Kidney capillary endothelial cell (primary cell): ENCODE measurements at regions not wholly inside any gene's neighbourhood (a gene's known extent, or its start where the extent isn't known, plus 50 kb on each side); places are given as distances from the start of the nearest gene placed in this dataset.
"Not testable (repeated sequence)": the region's sequence is repeated elsewhere in the genome, so short reads cannot be mapped to it uniquely, and the experiment has no call there.

Source experiments
- DNase-seq: peaks from one replicate; pipeline ENCODE4 v3.0.0-alpha.2; 2018; ENCODE audit warnings: low spot score

GRCh38 chr4:1561286-1561990 is 122.7 kb downstream of the FAM53A start:
- no peak for DNase-seq

- DNase-seq, result no peak
These were observed 124.0 kb downstream of the FAM53A start for GRCh38 chr4:1559896-1560650.

- DNase-seq, result no peak
These were observed 125.9 kb downstream of the FAM53A start for GRCh38 chr4:1558205-1558604.

GRCh38 chr4:1557221-1557597 is 126.9 kb downstream of the FAM53A start:
- DNase-seq, result no peak

GRCh38 chr4:1556541-1557220 is 127.4 kb downstream of the FAM53A start:
- DNase-seq, result no peak

GRCh38 chr4:1554876-1555265 is 129.2 kb downstream of the FAM53A start:
- no peak for DNase-seq

GRCh38 chr4:1554246-1554875 is 129.8 kb downstream of the FAM53A start:
- DNase-seq, result no peak

- DNase-seq, result no peak
These were observed 130.7 kb downstream of the FAM53A start for GRCh38 chr4:1553365-1553764.

GRCh38 chr4:1552451-1552850 is 131.7 kb downstream of the FAM53A start:
- DNase-seq, result no peak

- no peak for DNase-seq
These were observed 132.9 kb downstream of the FAM53A start for GRCh38 chr4:1551211-1551610.

- DNase-seq, result no peak
These were observed 133.7 kb downstream of the FAM53A start for GRCh38 chr4:1550122-1551070.

- DNase-seq, result no peak
These were observed 134.5 kb downstream of the FAM53A start for GRCh38 chr4:1549638-1550035.

- DNase-seq, result peak; percentile 41
These were observed 135.1 kb downstream of the FAM53A start for GRCh38 chr4:1548827-1549637.

- peak; percentile 63 for DNase-seq
These were observed 136.0 kb downstream of the FAM53A start for GRCh38 chr4:1547856-1548826.

- no peak for DNase-seq
These were observed 136.8 kb downstream of the FAM53A start for GRCh38 chr4:1547131-1547855.

- peak; percentile 21 for DNase-seq
These were observed 138.6 kb upstream of the NKX1-1 start for GRCh38 chr4:1544861-1545281.

- not testable (repeated sequence) for DNase-seq
These were observed 138.2 kb upstream of the NKX1-1 start for GRCh38 chr4:1544435-1544834.

GRCh38 chr4:1543976-1544375 is 137.7 kb upstream of the NKX1-1 start:
- DNase-seq, result no peak

- DNase-seq, result no peak
These were observed 137.3 kb upstream of the NKX1-1 start for GRCh38 chr4:1543561-1543960.
